Transverse colon (tissue), 3 donors: ENCODE measurements at regions not wholly inside any gene's neighbourhood (a gene's known extent, or its start where the extent isn't known, plus 50 kb on each side); places are given as distances from the start of the nearest gene placed in this dataset.

Experiments used
- CTCF ChIP-seq, 5 experiments: fragments of 200-600 bp in 3 of 5; fragments of 450-650 bp in 2 of 5; sonication (generic) in 3 of 5; IDR thresholded peaks; 1 replicate in 2 of 5; 2 replicates in 3 of 5; pipeline ENCODE4 v1.5.1; 2016 to 2017; ENCODE audit warnings: antibody characterized with exemption in 5 of 5, inconsistent platforms in 3 of 5, mild to moderate bottlenecking in 2 of 5, moderate library complexity in 1 of 5
- POLR2A ChIP-seq: fragments of 450-650 bp; IDR thresholded peaks from one replicate; pipeline ENCODE4 v1.6.1; 2016; ENCODE audit warnings: antibody characterized with exemption, mild to moderate bottlenecking, moderate library complexity

- TF ChIP-seq CTCF (IDR thresholded peaks at IDR 0.05) (no peak), POLR2A (no peak)
Measured at GRCh38 chr11:10975287-10975721, 117.5 kb upstream of the ZBED5 start.
